IMR-90 (cell line): ENCODE measurements at regions not wholly inside any gene's neighbourhood (a gene's known extent, or its start where the extent isn't known, plus 50 kb on each side); places are given as distances from the start of the nearest gene placed in this dataset.

ENCODE experiments used
- ATAC-seq: fragments of 200-7000 bp; cut with Tn5 transposase; 2 replicates; pipeline ENCODE4 v1.9.1; 2020; ENCODE audit warnings: low read depth, mild to moderate bottlenecking, moderate library complexity
- BruUV-seq: library from RNA; stranded (reverse); fragments of 400-500 nt; replicated peaks from 2 replicates; lab custom pipeline; 2021; lab: Mats Ljungman, UMichigan
- CTCF ChIA-PET: fragments of 300-600 bp; formaldehyde crosslinking; extraction: SDS; loops from one replicate; lab custom pipeline; 2021; ENCODE audit warnings: antibody characterized with exemption; lab: Yijun Ruan, JAX
- POLR2A ChIA-PET: fragments of 300-600 bp; sonication (Branson Sonifier 250); formaldehyde crosslinking; loops from one replicate; lab custom pipeline; 2022; ENCODE audit warnings: antibody characterized with exemption; ENCODE audit not compliant: unreplicated experiment; lab: Charles Lee
- DNase-seq: peaks from one replicate; pipeline ENCODE4 v3.0.0; 2013
- H2AFZ ChIP-seq: replicated peaks from 2 replicates; pipeline ENCODE3; 2013; ENCODE audit warnings: low read length, mild to moderate bottlenecking; ENCODE audit not compliant: poor library complexity
- H2AK5ac ChIP-seq: 2 replicates; pipeline ENCODE4 v1.6.1; 2013; ENCODE audit warnings: low read depth, low read length, inconsistent platforms
- H2AK9ac ChIP-seq: replicated peaks from 2 replicates; pipeline ENCODE3; 2013; ENCODE audit warnings: mild to moderate bottlenecking, low read depth, low read length, moderate library complexity; ENCODE audit not compliant: poor library complexity
- H2BK120ac ChIP-seq: 2 replicates; pipeline ENCODE4 v1.6.1; 2013; ENCODE audit warnings: low read depth, low read length, inconsistent platforms
- H2BK15ac ChIP-seq: 3 replicates; pipeline ENCODE4 v1.6.1; 2013; ENCODE audit warnings: low read depth, low read length, inconsistent platforms
- H2BK20ac ChIP-seq: 2 replicates; pipeline ENCODE4 v1.6.1; 2013; ENCODE audit warnings: low read depth, mild to moderate bottlenecking, inconsistent platforms, low read length, moderate library complexity
- H2BK5ac ChIP-seq: 2 replicates; pipeline ENCODE4 v1.6.1; 2013; ENCODE audit warnings: mild to moderate bottlenecking, low read depth, low read length, inconsistent platforms; ENCODE audit not compliant: poor library complexity, severe bottlenecking
- H3K14ac ChIP-seq: replicated peaks from 2 replicates; pipeline ENCODE4 v1.6.1; 2013; ENCODE audit warnings: low read depth, low read length, inconsistent platforms
- H3K18ac ChIP-seq: 2 replicates; pipeline ENCODE4 v1.6.1; 2013; ENCODE audit warnings: low read depth, low read length, control low read depth
- H3K23ac ChIP-seq: 2 replicates; pipeline ENCODE4 v1.6.1; 2013; ENCODE audit warnings: low read depth, low read length, inconsistent platforms
- H3K27ac ChIP-seq: 2 replicates; pipeline ENCODE4 v1.5.1; 2013; ENCODE audit warnings: mild to moderate bottlenecking, control low read depth, low read length; ENCODE audit not compliant: insufficient read depth
- H3K27me3 ChIP-seq: 2 replicates; pipeline ENCODE4 v1.6.1; 2013; ENCODE audit warnings: low read length; ENCODE audit not compliant: control insufficient read depth, insufficient read depth
- H3K36me3 ChIP-seq: 2 replicates; pipeline ENCODE4 v1.6.1; 2013; ENCODE audit warnings: low read length, mixed read lengths; ENCODE audit not compliant: control insufficient read depth, insufficient read depth
- H3K4ac ChIP-seq: 2 replicates; pipeline ENCODE4 v1.6.1; 2013; ENCODE audit warnings: low read depth, low read length, inconsistent platforms
- H3K4me1 ChIP-seq: 2 replicates; pipeline ENCODE4 v1.6.1; 2013; ENCODE audit warnings: low read length, mixed read lengths; ENCODE audit not compliant: control insufficient read depth, insufficient read depth
- H3K4me2 ChIP-seq: 2 replicates; pipeline ENCODE4 v1.6.1; 2013; ENCODE audit warnings: low read depth, mild to moderate bottlenecking, control low read depth, low read length, moderate library complexity
- H3K4me3 ChIP-seq: 2 replicates; pipeline ENCODE4 v1.5.1; 2013; ENCODE audit warnings: low read depth, mild to moderate bottlenecking, control low read depth, low read length, moderate library complexity; ENCODE audit not compliant: insufficient read depth
- H3K56ac ChIP-seq: 2 replicates; pipeline ENCODE4 v1.6.1; 2013; ENCODE audit warnings: low read length, inconsistent platforms; ENCODE audit not compliant: insufficient read depth; ENCODE audit errors: extremely low read depth
- H3K79me1 ChIP-seq, 2 experiments: 2 replicates each; pipeline ENCODE4 v1.6.1; 2013; ENCODE audit warnings: low read length in 2 of 2, inconsistent platforms in 1 of 2, low read depth in 1 of 2
- H3K9ac ChIP-seq: 2 replicates; pipeline ENCODE4 v1.6.1; 2013; ENCODE audit warnings: low read depth, low read length, control low read depth
- H3K9me1 ChIP-seq: 2 replicates; pipeline ENCODE4 v1.6.1; 2013; ENCODE audit warnings: low read length, inconsistent platforms; ENCODE audit not compliant: insufficient read depth
- H3K9me3 ChIP-seq: 2 replicates; pipeline ENCODE4 v1.6.1; 2013; ENCODE audit warnings: low read length; ENCODE audit not compliant: control insufficient read depth, insufficient read depth
- H4K20me1 ChIP-seq: 2 replicates; pipeline ENCODE4 v1.6.1; 2013; ENCODE audit warnings: low read length, inconsistent platforms; ENCODE audit not compliant: insufficient read depth
- H4K5ac ChIP-seq: 2 replicates; pipeline ENCODE4 v1.6.1; 2013; ENCODE audit warnings: mild to moderate bottlenecking, low read depth, low read length, control low read depth
- H4K8ac ChIP-seq, 2 experiments: 2 replicates each; pipeline ENCODE4 v1.6.1; 2013; ENCODE audit warnings: low read depth in 2 of 2, low read length in 2 of 2, control low read depth in 1 of 2, inconsistent platforms in 1 of 2
- H4K91ac ChIP-seq: 2 replicates; pipeline ENCODE4 v1.6.1; 2013; ENCODE audit warnings: low read depth, low read length, inconsistent platforms; ENCODE audit not compliant: insufficient read depth
- BHLHE40 ChIP-seq: fragments of 150-350 bp; IDR thresholded peaks from 2 replicates; pipeline ENCODE4 v1.6.1; 2016; ENCODE audit warnings: mild to moderate bottlenecking, low read depth, low read length
- CEBPB ChIP-seq: IDR thresholded peaks from 2 replicates; pipeline ENCODE4 v1.6.1; 2012; ENCODE audit warnings: low read depth, low read length, improper control_type of control experiment
- CHD1 ChIP-seq: IDR thresholded peaks from 2 replicates; pipeline ENCODE4 v1.6.1; 2012; ENCODE audit warnings: low read depth, low read length, improper control_type of control experiment
- MAZ ChIP-seq: IDR thresholded peaks from 2 replicates; pipeline ENCODE4 v1.6.1; 2012; ENCODE audit warnings: low read depth, mild to moderate bottlenecking, low read length, improper control_type of control experiment, moderate library complexity, borderline replicate concordance
- MXI1 ChIP-seq: IDR thresholded peaks from 2 replicates; pipeline ENCODE4 v1.6.1; 2012; ENCODE audit warnings: low read depth, mild to moderate bottlenecking, low read length, moderate library complexity, borderline replicate concordance
- NFE2L2 ChIP-seq: fragments of 150-350 bp; IDR thresholded peaks from 2 replicates; pipeline ENCODE4 v1.6.1; 2016; ENCODE audit warnings: low read depth, mild to moderate bottlenecking, low read length
- POLR2A ChIP-seq: IDR thresholded peaks from 2 replicates; pipeline ENCODE4 v1.6.1; 2012; ENCODE audit warnings: mild to moderate bottlenecking, low read depth, low read length
- RAD21 ChIP-seq: IDR thresholded peaks from 2 replicates; pipeline ENCODE4 v1.6.1; 2012; ENCODE audit warnings: low read length, improper control_type of control experiment
- RCOR1 ChIP-seq: IDR thresholded peaks from 2 replicates; pipeline ENCODE4 v1.6.1; 2012; ENCODE audit warnings: mild to moderate bottlenecking, low read length, improper control_type of control experiment; ENCODE audit not compliant: insufficient replicate concordance
- RFX5 ChIP-seq: IDR thresholded peaks from 2 replicates; pipeline ENCODE4 v1.8.0; 2012; ENCODE audit warnings: low read depth, mild to moderate bottlenecking, low read length, moderate library complexity
- WGBS, 2 experiments: methylation state at CpG; one replicate each; pipeline versions ENCODE4 v1.1.5 to v1.1.7; 2013; ENCODE audit warnings: missing lambda C conversion rate in 2 of 2; ENCODE audit not compliant: insufficient read length in 1 of 2; ENCODE audit errors: extremely low coverage in 2 of 2; 5-methylcytosine and 5-hydroxymethylcytosine counted together
- dilution Hi-C: fragments of 300-500 bp; cut with HindIII; formaldehyde crosslinking; loops from one replicate; pipeline ENCODE4 v1.14.3; 2018; ENCODE audit warnings: low sequenced_read_pairs; ENCODE audit not compliant: unreplicated experiment
- in situ Hi-C: fragments of 300-500 bp; cut with MboI; formaldehyde crosslinking; loops from 3 replicates; pipeline ENCODE4 v1.14.3; 2019; ENCODE audit warnings: low sequenced_read_pairs, inconsistent platforms, mixed read lengths
- intact Hi-C: fragments of 100-400 bp; cut with micrococcal nuclease; formaldehyde crosslinking; loops from 2 replicates; pipeline ENCODE4 v1.10.0; 2022
- TF ChIP-seq, protein P1 (sequence below): fragments of 150-350 bp; IDR thresholded peaks from 2 replicates; pipeline ENCODE4 v1.6.1; 2017; ENCODE audit warnings: mild to moderate bottlenecking, antibody characterized with exemption, low read length, low read depth

DNA sequence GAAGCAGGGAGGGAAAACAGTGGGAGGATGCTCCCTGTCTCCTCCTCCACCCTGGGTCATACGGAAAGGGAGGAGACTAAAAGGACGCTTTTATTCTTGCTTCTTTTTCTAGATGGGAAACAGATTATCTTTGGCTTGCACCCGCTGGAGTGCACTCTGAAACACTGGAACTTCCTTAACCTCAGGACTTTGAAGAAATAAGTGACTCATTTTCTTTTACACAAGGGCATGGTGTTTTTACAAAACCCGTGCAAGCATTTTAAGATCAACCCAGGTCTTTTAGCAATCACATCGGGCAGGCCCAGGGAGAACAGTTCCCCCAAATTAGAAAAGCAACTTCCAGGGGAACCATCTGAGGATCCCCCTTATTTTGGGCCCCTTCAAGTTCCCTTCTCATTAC, 80.9 kb upstream of the TSPAN11 start:
- H3K23ac ChIP-seq, result no peak overlapping the region
- no peak overlapping the region for H2AK9ac ChIP-seq
- POLR2A ChIA-PET, result no interaction called here
- H3K9me3 ChIP-seq, result no peaks in the 10 kb centered on the region
- H3K27me3 ChIP-seq, result peaks cover 14% of the 10 kb centered on the region
- no peak overlapping the region for H3K56ac ChIP-seq
- BruUV-seq, result no TSS peak
- WGBS, 2 experiments, result 50% methylated on average over 1 of the region's 5 CpGs; no CpG with 5 or more reads in 1 of the 2 experiments
- H3K4me2 ChIP-seq, result no peak overlapping the region
- no peak overlapping the region for H2AK5ac ChIP-seq
- CTCF ChIA-PET, result interaction anchor here (0.6 to 2.3 kb wide), 2 partner anchors 426 to 1330 kb away, joined by 5 to 7 read pairs; no protein-coding TSS in a partner anchor
- H3K9me1 ChIP-seq, result no peaks in the 10 kb centered on the region
- no peak overlapping the region for H2AFZ ChIP-seq
- H4K8ac ChIP-seq, result no peak overlapping the region
- no peak overlapping the region for H3K9ac ChIP-seq
- dilution Hi-C loops (no loop called here), in situ Hi-C loops (loop anchor here (25.0 kb wide), 1 partner anchor 1758 kb away; no protein-coding TSS in a partner anchor), intact Hi-C loops (loop anchor here (10.0 kb wide), 2 partner anchors 429 to 1541 kb away; no protein-coding TSS in a partner anchor)
- DNase-seq (no peak), ATAC-seq (no peak)
- H2BK120ac ChIP-seq, result no peak overlapping the region
- H3K4me1 ChIP-seq, result no peaks in the 10 kb centered on the region
- H4K5ac ChIP-seq, result no peak overlapping the region
- no peak overlapping the region for H3K4me3 ChIP-seq
- H3K18ac ChIP-seq, result no peak overlapping the region
- no peak overlapping the region for H3K27ac ChIP-seq
- H4K91ac ChIP-seq, result no peak overlapping the region
- no peaks in the 10 kb centered on the region for H3K36me3 ChIP-seq
- no peak overlapping the region for H3K4ac ChIP-seq
- no peaks in the 10 kb centered on the region for H4K20me1 ChIP-seq
- H2BK5ac ChIP-seq, result no peak overlapping the region
- TF ChIP-seq NFE2L2 (no peak), RAD21 (no peak), MAZ (no peak), CEBPB (no peak), MXI1 (no peak), CHD1 (no peak), BHLHE40 (no peak), RCOR1 (no peak), RFX5 (no peak), POLR2A (no peak)
- TF ChIP-seq, protein P1, sequence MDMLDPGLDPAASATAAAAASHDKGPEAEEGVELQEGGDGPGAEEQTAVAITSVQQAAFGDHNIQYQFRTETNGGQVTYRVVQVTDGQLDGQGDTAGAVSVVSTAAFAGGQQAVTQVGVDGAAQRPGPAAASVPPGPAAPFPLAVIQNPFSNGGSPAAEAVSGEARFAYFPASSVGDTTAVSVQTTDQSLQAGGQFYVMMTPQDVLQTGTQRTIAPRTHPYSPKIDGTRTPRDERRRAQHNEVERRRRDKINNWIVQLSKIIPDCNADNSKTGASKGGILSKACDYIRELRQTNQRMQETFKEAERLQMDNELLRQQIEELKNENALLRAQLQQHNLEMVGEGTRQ, result no peak
- no peak overlapping the region for H2BK15ac ChIP-seq
- no peak overlapping the region for H3K14ac ChIP-seq
- H3K79me1 ChIP-seq, result no peaks in the 10 kb centered on the region
- H2BK20ac ChIP-seq, result no peak overlapping the region
